SU-DHL-6 (cell line): ENCODE measurements at regions not wholly inside any gene's neighbourhood (a gene's known extent, or its start where the extent isn't known, plus 50 kb on each side); places are given as distances from the start of the nearest gene placed in this dataset.
"Not testable (repeated sequence)": the region's sequence is repeated elsewhere in the genome, so short reads cannot be mapped to it uniquely, and the experiment has no call there.

Source experiments
- CTCF ChIP-seq: fragments of 200-600 bp; sonication (generic); IDR thresholded peaks from one replicate; pipeline ENCODE4 v1.5.1; 2017; ENCODE audit warnings: antibody characterized with exemption, mild to moderate bottlenecking, low read length, moderate library complexity; ENCODE audit not compliant: insufficient read depth, poor library complexity, severe bottlenecking
- EZH2phosphoT487 ChIP-seq: fragments of 200-600 bp; sonication (generic), shearing (Covaris generic); conservative IDR thresholded peaks from 2 replicates; pipeline ENCODE4 v1.6.1; 2018; ENCODE audit warnings: mild to moderate bottlenecking, antibody characterized with exemption, low read length, moderate library complexity, mixed read lengths

GRCh38 chr1:224051782-224052181 lies 62.1 kb upstream of the FBXO28 start:
- not testable (repeated sequence) for TF ChIP-seq CTCF, EZH2phosphoT487
